ENCODE measurements at regions not wholly inside any gene's neighbourhood (a gene's known extent, or its start where the extent isn't known, plus 50 kb on each side); places are given as distances from the start of the nearest gene placed in this dataset.

DNA sequence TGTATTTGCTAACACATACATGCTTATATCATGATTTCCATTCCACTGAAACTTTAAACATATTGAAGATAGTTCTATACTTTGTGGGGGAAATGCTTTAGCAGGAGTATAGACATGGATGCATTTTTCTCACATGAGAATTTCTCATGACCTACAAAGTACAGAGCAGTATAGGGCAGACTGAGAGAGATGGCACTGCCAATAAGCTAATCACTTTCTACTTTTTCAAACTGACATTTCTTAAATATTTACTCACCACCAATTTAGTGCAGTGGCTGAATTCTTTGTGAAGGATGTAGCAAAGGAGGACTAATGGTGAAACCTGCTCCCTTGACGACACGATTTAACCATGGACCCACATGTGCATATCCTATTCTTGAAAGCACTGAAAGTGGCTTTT is 923.5 kb downstream of the ADGRL2 start:
- TF ChIP-seq EP300 (IDR thresholded peaks at IDR 0.05), result no peak
- TF ChIP-seq, protein P1, sequence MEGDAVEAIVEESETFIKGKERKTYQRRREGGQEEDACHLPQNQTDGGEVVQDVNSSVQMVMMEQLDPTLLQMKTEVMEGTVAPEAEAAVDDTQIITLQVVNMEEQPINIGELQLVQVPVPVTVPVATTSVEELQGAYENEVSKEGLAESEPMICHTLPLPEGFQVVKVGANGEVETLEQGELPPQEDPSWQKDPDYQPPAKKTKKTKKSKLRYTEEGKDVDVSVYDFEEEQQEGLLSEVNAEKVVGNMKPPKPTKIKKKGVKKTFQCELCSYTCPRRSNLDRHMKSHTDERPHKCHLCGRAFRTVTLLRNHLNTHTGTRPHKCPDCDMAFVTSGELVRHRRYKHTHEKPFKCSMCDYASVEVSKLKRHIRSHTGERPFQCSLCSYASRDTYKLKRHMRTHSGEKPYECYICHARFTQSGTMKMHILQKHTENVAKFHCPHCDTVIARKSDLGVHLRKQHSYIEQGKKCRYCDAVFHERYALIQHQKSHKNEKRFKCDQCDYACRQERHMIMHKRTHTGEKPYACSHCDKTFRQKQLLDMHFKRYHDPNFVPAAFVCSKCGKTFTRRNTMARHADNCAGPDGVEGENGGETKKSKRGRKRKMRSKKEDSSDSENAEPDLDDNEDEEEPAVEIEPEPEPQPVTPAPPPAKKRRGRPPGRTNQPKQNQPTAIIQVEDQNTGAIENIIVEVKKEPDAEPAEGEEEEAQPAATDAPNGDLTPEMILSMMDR (IDR thresholded peaks at IDR 0.05), result no peak
- TF ChIP-seq POLR2A (IDR thresholded peaks at IDR 0.05), result no peak
- TF ChIP-seq POLR2AphosphoS5 (IDR thresholded peaks at IDR 0.05), result no peak
